Activated naive CD4-positive, alpha-beta T cell treated with anti-CD3 and anti-CD28 coated beads, Interleukin-2, amount 10 ng/mL, durations not matched to agents 7 days and 5 days (primary cell): ENCODE measurements at regions not wholly inside any gene's neighbourhood (a gene's known extent, or its start where the extent isn't known, plus 50 kb on each side); places are given as distances from the start of the nearest gene placed in this dataset.

Source experiments
- CTCF ChIA-PET: fragments of 350-600 bp; sonication (Branson Sonifier 250); formaldehyde crosslinking; loops from one replicate; lab custom pipeline; 2021; ENCODE audit warnings: antibody characterized with exemption; lab: Charles Lee
- DNase-seq: peaks from one replicate; pipeline ENCODE4 v3.0.0-alpha.2; 2020
- H3K27ac Mint-ChIP-seq: one replicate; pipeline ENCODE4 v1.8.0; 2021; ENCODE audit warnings: mild to moderate bottlenecking, moderate library complexity, mixed read lengths
- H3K27me3 Mint-ChIP-seq: one replicate; pipeline ENCODE4 v1.8.0; 2021; ENCODE audit warnings: mild to moderate bottlenecking, mixed read lengths
- H3K36me3 Mint-ChIP-seq: one replicate; pipeline ENCODE4 v1.8.0; 2021; ENCODE audit warnings: mixed read lengths
- H3K4me1 Mint-ChIP-seq: one replicate; pipeline ENCODE4 v1.8.0; 2021; ENCODE audit warnings: mixed read lengths
- H3K4me3 Mint-ChIP-seq: one replicate; pipeline ENCODE4 v1.8.0; 2021; ENCODE audit warnings: mild to moderate bottlenecking, moderate library complexity, mixed read lengths
- H3K9me3 Mint-ChIP-seq: one replicate; pipeline ENCODE4 v1.8.0; 2021; ENCODE audit warnings: mixed read lengths

DNA sequence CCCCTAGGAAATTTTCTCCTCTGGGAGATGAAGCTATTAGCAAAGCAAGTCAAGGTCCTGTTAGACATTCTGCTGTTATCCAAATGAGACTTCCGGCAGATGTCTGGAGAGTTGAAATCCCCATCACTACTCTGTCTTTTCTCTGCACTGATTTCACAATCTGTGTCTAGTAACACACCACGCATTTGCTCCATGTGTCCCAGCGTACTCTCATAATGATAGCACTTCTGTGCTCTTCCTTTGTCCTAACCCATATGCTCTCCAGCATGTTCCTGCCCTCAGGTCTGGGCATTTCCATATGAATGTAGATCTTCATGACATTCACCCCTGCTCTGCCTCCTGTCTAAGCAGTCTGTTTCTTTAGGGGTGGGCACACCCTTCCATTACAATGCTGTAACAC lies 1949.0 kb upstream of the WWC1 start:
- no peak for DNase-seq

DNA sequence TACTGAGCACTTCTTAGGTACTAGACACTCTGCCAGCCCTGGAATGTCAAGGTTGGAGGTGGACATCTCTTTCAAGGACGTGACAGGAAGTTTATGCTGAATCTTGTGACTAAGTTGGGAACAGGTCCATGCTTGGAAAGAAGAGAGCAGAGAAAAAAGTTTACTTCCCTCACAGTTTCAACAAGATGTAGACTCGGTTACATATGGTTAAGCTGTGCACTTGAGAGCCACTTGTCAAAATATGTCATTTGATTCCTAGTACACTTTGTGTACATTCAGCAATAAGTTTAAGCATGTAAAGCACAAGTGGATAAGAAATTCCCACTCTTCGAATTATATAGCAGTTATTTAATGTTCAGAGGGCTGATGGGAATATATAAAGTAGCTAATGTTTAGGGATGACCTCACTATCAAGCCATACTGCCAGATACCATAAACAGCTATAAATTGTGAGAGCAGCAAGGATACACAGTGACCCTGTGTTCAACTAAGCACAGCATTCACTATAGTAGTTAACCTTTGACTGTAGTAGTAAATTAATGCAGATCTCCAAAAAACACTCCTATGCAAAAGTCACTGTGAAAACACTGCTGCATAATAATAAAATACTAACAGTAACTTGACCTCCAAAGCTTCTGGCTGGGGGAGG lies 1944.6 kb upstream of the WWC1 start:
- DNase-seq: no peak
- H3K4me1 Mint-ChIP-seq: no peaks in the 10 kb centered on the region
- CTCF ChIA-PET: no interaction called here
- no peaks in the 10 kb centered on the region for H3K27me3 Mint-ChIP-seq
- no peak overlapping the region for H3K27ac Mint-ChIP-seq
- no peaks in the 10 kb centered on the region for H3K36me3 Mint-ChIP-seq
- H3K9me3 Mint-ChIP-seq: peaks cover 2% of the 10 kb centered on the region
- H3K4me3 Mint-ChIP-seq: no peak overlapping the region

More for the DNA sequence above, 1949.0 kb upstream of the WWC1 start:
- CTCF ChIA-PET: no interaction called here
- no peak overlapping the region for H3K27ac Mint-ChIP-seq
- H3K4me1 Mint-ChIP-seq: no peaks in the 10 kb centered on the region
- no peak overlapping the region for H3K4me3 Mint-ChIP-seq
- no peaks in the 10 kb centered on the region for H3K36me3 Mint-ChIP-seq
- peaks cover 7% of the 10 kb centered on the region for H3K9me3 Mint-ChIP-seq
- H3K27me3 Mint-ChIP-seq: no peaks in the 10 kb centered on the region

DNA sequence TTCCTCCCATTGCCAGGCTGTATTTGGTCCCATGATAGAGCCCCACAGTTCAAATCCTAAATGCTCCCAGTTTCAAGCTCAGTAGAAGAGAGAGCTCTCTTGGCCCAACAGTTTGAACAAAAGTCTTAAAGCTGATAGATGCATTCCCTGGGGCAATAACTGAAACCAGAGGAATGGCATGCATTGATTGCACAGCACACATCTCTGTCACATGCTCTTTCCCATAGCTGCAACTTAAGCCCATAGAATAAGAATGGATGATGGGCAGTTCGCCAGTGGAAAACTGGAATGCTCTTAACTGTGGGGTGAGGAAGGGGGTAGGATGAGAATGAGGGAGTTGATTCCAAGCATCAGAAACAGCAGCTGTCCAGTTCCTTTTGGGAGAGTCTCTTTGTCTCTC lies 1942.4 kb upstream of the WWC1 start:
- Mint-ChIP-seq H3K27me3 (no peaks in the 10 kb centered on the region), H3K4me1 (no peaks in the 10 kb centered on the region), H3K36me3 (no peaks in the 10 kb centered on the region), H3K9me3 (no peaks in the 10 kb centered on the region), H3K4me3 (no peak overlapping the region), H3K27ac (no peak overlapping the region)
- no peak for DNase-seq
- CTCF ChIA-PET: no interaction called here

DNA sequence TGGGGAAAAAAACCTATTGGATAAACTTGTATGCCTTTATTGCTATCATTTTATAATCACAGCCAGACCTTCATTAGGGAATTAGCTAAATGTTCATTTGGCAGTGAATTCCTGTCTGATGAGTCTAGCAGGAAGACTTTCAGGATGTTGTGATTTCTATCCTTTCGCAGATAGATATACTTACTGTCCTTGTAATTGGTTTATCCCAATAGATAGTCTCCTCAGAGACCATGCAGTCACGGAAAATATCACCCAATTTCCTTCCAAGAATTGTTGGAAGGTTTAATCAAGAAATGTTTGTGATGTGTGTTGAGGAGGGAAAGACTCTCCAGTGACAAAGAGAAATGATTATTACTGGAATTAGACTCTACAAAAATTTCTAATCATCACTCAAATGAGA lies 1937.9 kb upstream of the WWC1 start:
- Mint-ChIP-seq H3K9me3 (peaks cover 7% of the 10 kb centered on the region), H3K4me3 (no peak overlapping the region), H3K36me3 (no peaks in the 10 kb centered on the region), H3K27ac (no peak overlapping the region), H3K27me3 (no peaks in the 10 kb centered on the region), H3K4me1 (no peaks in the 10 kb centered on the region)
- CTCF ChIA-PET: no interaction called here
- DNase-seq: no peak

DNA sequence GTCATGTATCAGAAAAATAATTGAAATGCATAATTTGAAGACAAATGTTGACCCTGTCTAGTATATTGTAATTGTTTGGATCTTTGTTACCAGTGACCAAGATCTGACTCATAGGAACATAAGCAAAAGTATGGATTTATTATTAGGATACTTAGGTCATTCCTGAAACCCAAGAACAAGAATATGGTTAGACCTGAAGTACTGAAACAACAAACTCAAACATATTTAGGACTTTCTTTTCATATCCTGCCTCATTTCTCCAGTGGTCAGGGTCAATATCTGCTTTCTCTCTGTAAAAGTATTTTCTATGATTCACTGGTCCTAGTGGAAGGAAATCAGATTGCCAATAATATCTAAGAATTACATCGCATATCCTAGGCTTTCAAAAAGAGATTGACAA lies 1937.1 kb upstream of the WWC1 start:
- H3K4me3 Mint-ChIP-seq: no peak overlapping the region
- no peak for DNase-seq
- H3K36me3 Mint-ChIP-seq: no peaks in the 10 kb centered on the region
- CTCF ChIA-PET: interaction anchor here (0.9 kb wide), 1 partner anchor 14 kb away, joined by 3 read pairs; no protein-coding TSS in a partner anchor
- H3K27me3 Mint-ChIP-seq: no peaks in the 10 kb centered on the region
- peaks cover 7% of the 10 kb centered on the region for H3K9me3 Mint-ChIP-seq
- no peak overlapping the region for H3K27ac Mint-ChIP-seq
- no peaks in the 10 kb centered on the region for H3K4me1 Mint-ChIP-seq

DNA sequence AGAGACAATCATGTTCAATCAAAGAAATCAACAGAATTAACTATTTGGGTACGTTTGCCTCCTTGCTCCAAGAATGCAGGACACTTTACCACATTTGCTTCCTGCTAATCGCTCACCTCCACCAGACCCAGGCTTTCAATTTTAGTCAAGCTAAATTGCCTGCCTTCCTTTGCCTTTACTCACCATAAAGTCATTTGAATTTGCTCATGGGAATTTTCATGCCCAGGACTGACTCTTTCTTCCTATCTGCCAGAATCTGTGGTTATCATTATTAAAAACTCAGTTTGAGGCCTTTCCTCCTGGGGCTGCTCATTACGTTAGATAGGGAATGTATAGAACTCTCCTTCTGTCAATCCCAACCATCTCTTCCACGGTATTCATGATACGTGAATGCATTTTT lies 1935.3 kb upstream of the WWC1 start:
- no peaks in the 10 kb centered on the region for H3K27me3 Mint-ChIP-seq
- H3K4me1 Mint-ChIP-seq: no peaks in the 10 kb centered on the region

DNA sequence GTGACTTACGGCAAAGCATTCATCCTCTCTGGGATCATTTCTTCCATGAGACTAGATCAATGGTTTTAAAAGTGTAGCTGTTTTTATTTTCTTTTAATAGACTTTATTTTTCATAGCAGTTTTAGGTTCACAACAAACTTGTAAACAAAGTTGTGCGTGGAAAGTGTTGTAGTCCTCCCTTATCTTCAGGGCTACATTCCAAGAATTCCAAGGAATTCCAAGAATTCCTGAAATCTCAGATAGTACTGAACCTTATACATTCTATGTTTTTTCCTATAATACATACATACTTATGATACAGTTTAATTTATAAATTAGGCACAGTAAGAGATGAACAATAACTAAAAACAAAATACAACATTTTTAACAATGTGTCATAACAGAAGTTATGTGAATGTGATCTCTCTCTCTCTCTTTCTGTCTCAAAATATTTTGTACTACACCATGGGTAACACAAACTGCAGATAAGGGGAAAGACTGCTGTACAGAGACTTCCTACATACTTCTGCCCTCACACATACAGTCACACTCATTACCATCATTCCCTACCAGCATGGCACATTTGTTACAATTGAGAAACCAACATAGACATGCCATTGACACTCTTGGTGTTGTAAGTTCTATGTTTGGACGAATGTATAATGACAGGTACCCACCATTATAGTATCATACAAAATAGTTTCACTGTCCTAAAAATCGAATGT lies 1933.2 kb upstream of the WWC1 start:
- Mint-ChIP-seq H3K27me3 (no peaks in the 10 kb centered on the region), H3K36me3 (no peaks in the 10 kb centered on the region), H3K27ac (no peak overlapping the region), H3K4me1 (no peaks in the 10 kb centered on the region), H3K9me3 (peaks cover 11% of the 10 kb centered on the region), H3K4me3 (no peak overlapping the region)
- CTCF ChIA-PET: no interaction called here
- DNase-seq: no peak

More for the DNA sequence above, 1935.3 kb upstream of the WWC1 start:
- Mint-ChIP-seq H3K36me3 (no peaks in the 10 kb centered on the region), H3K27ac (no peak overlapping the region), H3K9me3 (peaks cover 7% of the 10 kb centered on the region), H3K4me3 (no peak overlapping the region)
- DNase-seq: no peak
- CTCF ChIA-PET: no interaction called here

DNA sequence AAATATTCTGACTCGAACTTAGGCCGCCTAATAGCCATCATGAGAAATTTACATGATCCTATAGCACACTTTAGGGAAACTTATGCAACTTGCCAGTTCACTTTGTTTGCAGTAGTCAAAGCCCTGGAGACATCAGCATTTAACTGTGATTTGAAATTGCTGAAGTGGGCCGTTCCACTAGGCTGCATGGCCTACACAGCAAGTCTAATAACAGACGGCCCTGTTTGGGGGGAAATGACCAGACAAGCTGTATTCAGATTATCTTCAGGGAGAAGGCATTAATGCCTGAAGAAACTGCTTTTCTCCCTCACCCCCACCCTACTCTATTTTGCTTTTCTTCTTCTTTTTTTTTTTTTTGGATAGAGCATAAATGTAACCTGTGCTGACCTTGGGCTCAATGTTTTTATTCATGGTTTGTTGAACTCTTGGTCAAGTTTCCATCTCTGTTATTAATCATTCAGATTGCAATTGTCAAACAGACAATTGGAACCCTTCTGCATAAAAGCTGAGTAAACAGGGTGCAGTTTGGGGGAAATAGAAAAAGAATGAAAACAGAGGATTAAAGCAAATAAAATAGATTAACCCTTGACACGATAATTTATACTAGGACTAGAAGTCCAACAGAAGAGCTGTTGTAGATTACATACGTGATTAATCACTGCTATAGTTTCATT lies 1928.2 kb upstream of the WWC1 start:
- Mint-ChIP-seq H3K9me3 (peaks cover 9% of the 10 kb centered on the region), H3K27me3 (no peaks in the 10 kb centered on the region), H3K4me1 (no peaks in the 10 kb centered on the region), H3K4me3 (no peak overlapping the region), H3K27ac (no peak overlapping the region), H3K36me3 (no peaks in the 10 kb centered on the region)
- no peak for DNase-seq
- CTCF ChIA-PET: no interaction called here

DNA sequence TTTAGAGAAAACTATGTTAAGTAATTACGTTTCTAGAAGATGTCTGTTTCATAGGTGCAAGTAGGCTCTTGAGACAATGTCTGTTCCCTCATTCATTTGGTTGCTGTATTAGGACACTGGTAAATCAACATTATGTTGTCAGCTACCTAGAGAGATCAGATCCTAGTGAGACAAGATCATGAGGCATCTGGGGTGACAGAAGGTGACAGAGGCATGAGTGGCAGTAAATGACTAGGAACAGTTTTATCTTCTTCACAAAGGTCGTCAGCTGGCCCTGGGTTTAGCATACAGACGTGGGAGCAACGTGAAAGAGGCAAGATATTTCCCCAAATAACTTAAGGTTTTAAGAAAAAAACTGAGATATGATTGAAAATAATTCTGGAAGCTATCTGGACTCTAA lies 1926.3 kb upstream of the WWC1 start:
- Mint-ChIP-seq H3K27me3 (no peaks in the 10 kb centered on the region), H3K4me3 (no peak overlapping the region), H3K9me3 (peaks cover 6% of the 10 kb centered on the region), H3K27ac (no peak overlapping the region), H3K36me3 (no peaks in the 10 kb centered on the region), H3K4me1 (no peaks in the 10 kb centered on the region)
- no peak for DNase-seq
- CTCF ChIA-PET: no interaction called here

DNA sequence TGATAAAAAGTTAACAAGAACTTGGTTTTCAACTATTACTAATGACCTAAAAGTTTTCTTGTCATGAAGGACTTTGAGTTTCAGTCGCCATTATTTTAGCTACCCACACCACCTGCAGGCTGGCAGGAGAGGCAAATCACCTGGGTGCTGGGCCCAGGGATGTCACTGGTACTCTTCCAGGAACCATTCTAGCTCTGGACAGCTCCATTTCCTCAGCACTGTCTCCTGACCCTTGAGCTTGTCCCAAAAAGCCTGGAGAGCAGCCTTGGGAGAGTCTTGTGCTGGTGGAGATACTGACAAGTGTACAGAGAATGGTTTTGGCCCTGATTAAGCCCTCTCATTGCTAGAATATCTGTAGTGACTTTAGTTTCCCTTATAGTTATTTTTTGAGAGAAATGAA lies 1924.1 kb upstream of the WWC1 start:
- H3K4me1 Mint-ChIP-seq: peaks cover 2% of the 10 kb centered on the region
- no peak overlapping the region for H3K27ac Mint-ChIP-seq
- peaks cover 3% of the 10 kb centered on the region for H3K9me3 Mint-ChIP-seq
- CTCF ChIA-PET: interaction anchor here (1.2 kb wide), 1 partner anchor 13 kb away, joined by 3 read pairs; no protein-coding TSS in a partner anchor
- no peaks in the 10 kb centered on the region for H3K27me3 Mint-ChIP-seq
- no peak overlapping the region for H3K4me3 Mint-ChIP-seq
- DNase-seq: no peak
- H3K36me3 Mint-ChIP-seq: no peaks in the 10 kb centered on the region

DNA sequence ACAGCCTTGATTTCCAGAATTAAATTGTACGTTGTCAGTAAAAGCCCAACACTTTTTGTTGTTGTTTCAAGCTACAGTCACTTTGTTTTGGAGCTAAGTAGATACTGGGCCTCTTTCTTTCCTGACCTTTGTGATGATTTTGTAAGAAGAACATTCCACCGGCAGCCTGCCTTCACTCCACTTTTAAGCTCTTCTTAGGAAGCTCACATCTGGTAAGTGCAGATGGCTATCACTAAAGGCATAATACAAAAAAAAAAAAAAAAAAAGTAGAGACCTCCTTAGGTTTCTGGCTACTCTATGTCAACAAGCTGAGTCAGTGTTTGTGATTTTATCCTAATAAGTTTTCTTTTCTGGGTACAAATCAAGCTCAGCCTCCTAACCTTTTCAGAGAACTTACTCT lies 1922.1 kb upstream of the WWC1 start:
- CTCF ChIA-PET: no interaction called here
- Mint-ChIP-seq H3K4me1 (peaks cover 2% of the 10 kb centered on the region), H3K27ac (no peak overlapping the region), H3K36me3 (no peaks in the 10 kb centered on the region), H3K4me3 (no peak overlapping the region), H3K9me3 (peaks cover 3% of the 10 kb centered on the region), H3K27me3 (no peaks in the 10 kb centered on the region)
- DNase-seq: no peak

DNA sequence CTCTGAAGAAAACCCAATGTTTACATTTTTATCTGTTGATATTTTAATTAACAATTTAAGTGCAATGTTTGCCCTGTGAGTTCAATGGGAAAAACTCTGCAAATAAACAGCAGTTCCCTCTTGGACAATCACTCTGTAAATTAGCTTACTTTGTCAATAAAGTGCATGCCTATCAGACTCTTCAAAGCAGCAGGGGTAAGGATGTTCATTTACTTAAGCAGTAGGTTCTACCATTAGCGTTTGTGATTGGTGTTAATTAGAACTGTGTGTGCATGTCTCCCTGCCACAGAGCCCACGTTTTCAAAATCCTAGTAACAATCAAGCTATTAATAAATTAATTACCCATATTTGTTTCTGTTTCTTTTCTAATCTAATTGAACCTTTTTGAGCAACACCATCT lies 1921.6 kb upstream of the WWC1 start:
- H3K4me1 Mint-ChIP-seq: peaks cover 2% of the 10 kb centered on the region
- peaks cover 3% of the 10 kb centered on the region for H3K9me3 Mint-ChIP-seq
- no peak overlapping the region for H3K27ac Mint-ChIP-seq
- CTCF ChIA-PET: no interaction called here
- no peaks in the 10 kb centered on the region for H3K27me3 Mint-ChIP-seq
- H3K36me3 Mint-ChIP-seq: no peaks in the 10 kb centered on the region
- no peak for DNase-seq
- no peak overlapping the region for H3K4me3 Mint-ChIP-seq

DNA sequence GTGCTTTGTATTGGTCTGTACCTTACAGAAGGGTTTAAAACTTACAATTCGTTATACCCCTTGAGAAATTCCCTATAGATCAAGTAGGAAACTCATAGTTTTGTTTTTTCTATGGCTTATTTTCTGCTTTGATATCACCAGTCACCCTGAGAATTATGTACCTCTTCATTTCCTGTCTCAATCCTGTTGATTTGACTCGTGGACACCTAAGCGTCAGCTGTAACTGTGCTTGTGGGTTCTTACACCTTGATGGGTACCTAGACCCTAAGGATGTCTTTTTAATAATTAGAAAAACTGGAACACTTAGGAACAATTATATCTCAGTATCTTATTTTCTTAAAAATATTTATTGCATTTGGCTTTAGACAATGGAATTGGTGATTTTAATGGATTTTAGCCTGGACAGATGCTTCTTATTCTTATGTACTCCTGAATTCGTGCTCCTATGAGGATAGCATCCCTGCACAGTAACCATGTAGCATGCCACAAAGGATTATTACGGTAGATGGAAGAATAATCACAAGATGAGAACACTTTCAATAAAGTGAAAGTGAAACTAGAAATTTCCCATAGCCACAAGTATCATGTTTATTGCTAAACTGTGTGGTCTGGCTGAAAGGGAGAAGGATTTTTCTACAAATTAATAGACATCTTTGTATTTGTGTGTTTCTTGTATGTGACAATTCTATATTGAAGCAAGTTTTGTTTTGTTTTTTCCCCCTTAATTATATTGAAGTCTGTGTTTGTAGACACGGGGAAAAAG lies 1920.3 kb upstream of the WWC1 start:
- no peak overlapping the region for H3K4me3 Mint-ChIP-seq
- H3K27ac Mint-ChIP-seq: no peak overlapping the region
- H3K4me1 Mint-ChIP-seq: peaks cover 2% of the 10 kb centered on the region
- no peaks in the 10 kb centered on the region for H3K36me3 Mint-ChIP-seq
- H3K27me3 Mint-ChIP-seq: no peaks in the 10 kb centered on the region
- no peaks in the 10 kb centered on the region for H3K9me3 Mint-ChIP-seq
- no peak for DNase-seq
- CTCF ChIA-PET: no interaction called here

DNA sequence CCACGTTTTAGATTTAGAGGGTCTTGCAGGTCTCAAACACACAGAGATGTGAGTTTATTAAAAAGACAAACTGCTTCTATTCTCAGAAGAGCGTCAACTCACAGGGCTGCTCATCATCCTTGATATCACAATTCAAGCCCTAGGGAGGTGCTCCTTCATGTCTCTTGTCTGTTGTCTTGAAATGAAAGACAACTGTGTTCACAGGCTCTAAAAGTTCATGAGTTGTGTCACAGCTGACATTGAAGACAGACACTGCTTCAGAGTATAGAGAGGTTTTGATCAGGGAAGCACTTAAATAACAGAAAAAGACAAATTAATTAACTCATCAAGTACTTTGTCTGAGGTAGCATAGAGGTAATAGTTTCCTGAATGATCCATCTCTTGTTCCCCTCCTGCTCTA lies 1917.6 kb upstream of the WWC1 start:
- no peak for DNase-seq
- no peaks in the 10 kb centered on the region for H3K9me3 Mint-ChIP-seq
- no peak overlapping the region for H3K27ac Mint-ChIP-seq
- peaks cover 2% of the 10 kb centered on the region for H3K4me1 Mint-ChIP-seq
- no peak overlapping the region for H3K4me3 Mint-ChIP-seq
- CTCF ChIA-PET: no interaction called here
- no peaks in the 10 kb centered on the region for H3K36me3 Mint-ChIP-seq
- H3K27me3 Mint-ChIP-seq: no peaks in the 10 kb centered on the region
